ENCODE measurements at regions not wholly inside any gene's neighbourhood (a gene's known extent, or its start where the extent isn't known, plus 50 kb on each side); places are given as distances from the start of the nearest gene placed in this dataset.

- TF ChIP-seq USF2 (IDR thresholded peaks at IDR 0.05; ENCODE audit: low read length) = no peak
- no peak for TF ChIP-seq ATF3 (IDR thresholded peaks at IDR 0.05; ENCODE audit: insufficient read depth, low read depth, low read length)
- TF ChIP-seq RNF2 (IDR thresholded peaks at IDR 0.05; ENCODE audit: borderline replicate concordance, low read depth, low read length, missing control alignments, poor library complexity, severe bottlenecking) = no peak
- TF ChIP-seq ZNF274 (IDR thresholded peaks at IDR 0.05; ENCODE audit: borderline replicate concordance, extremely low read depth, low read length) = no peak
Observed at GRCh38 chr3:118811236-118811732, 223.4 kb downstream of the IGSF11 start (continued).
